Pancreas (tissue), 10 donors: ENCODE measurements at regions not wholly inside any gene's neighbourhood (a gene's known extent, or its start where the extent isn't known, plus 50 kb on each side); places are given as distances from the start of the nearest gene placed in this dataset.

Source experiments
- ATAC-seq, 4 donors: fragments of 200-7000 bp; cut with Tn5 transposase; one replicate each; pipeline versions ENCODE4 v1.8.0 to v1.9.1; 2020; ENCODE audit warnings: mild to moderate bottlenecking in 4 of 4, moderate library complexity in 4 of 4
- DNase-seq, 6 donors: peaks; one replicate each; pipeline ENCODE4 v3.0.0-alpha.2; 2020
- FAIRE-seq: peaks from 2 replicates; lab custom pipeline; 2012; peaks lifted over from hg19 to GRCh38; lab: Jason Lieb, UNC
- H3K27ac ChIP-seq, 4 donors: fragments of 200-600 bp; sonication (generic); 1 replicate in 3 of 4; 2 replicates in 1 of 4; pipeline versions ENCODE4 v1.5.0 to v1.8.0; 2020
- H3K27me3 ChIP-seq, 4 donors: fragments of 200-600 bp; one replicate each; pipeline ENCODE4 v1.8.0; 2021
- H3K36me3 ChIP-seq, 3 donors: fragments of 200-600 bp; sonication (generic) in 1 of 3; one replicate each; pipeline versions ENCODE4 v1.5.0 to v1.8.0; 2020 to 2021
- H3K4me1 ChIP-seq, 3 donors: fragments of 200-600 bp; one replicate each; pipeline ENCODE4 v1.8.0; 2021
- H3K4me3 ChIP-seq, 4 donors: fragments of 200-600 bp; sonication (generic) in 2 of 4; one replicate each; pipeline versions ENCODE4 v1.5.0 to v1.8.0; 2020 to 2021
- H3K9me3 ChIP-seq, 4 donors: fragments of 200-600 bp; one replicate each; pipeline ENCODE4 v1.8.0; 2021
- CTCF ChIP-seq, 4 donors: fragments of 200-600 bp; sonication (generic) in 3 of 4; IDR thresholded peaks; one replicate each; pipeline versions ENCODE4 v1.5.0 to v1.8.0; 2021; ENCODE audit warnings: antibody characterized with exemption in 4 of 4
- WGBS, 2 donors: extraction: QIAGEN DNeasy Blood & Tissue Kit; methylation state at CpG; one replicate each; pipeline ENCODE4 v1.1.7; 2013; 5-methylcytosine and 5-hydroxymethylcytosine counted together
- intact Hi-C, 3 donors: fragments of 100-400 bp; cut with DNase I; formaldehyde crosslinking; loops; one replicate each; pipeline versions ENCODE4 v1.11.1 to v1.14.2; 2022
- donor health status: healthy with polysubstance abuse.
- donor health status: DM: no; HTN: no; CAD: no; lungs with moderate emphysema.
- donor health status: DM: no; HTN: no; CAD: no.
- donor health status: control.
- donor health status: control.
- donor health status: Bipolar disorder and iron deficiency.
- donor health status: DM: yes; HTN: yes; CAD: no.
- donor health status: DM: no; HTN: no; CAD: no.
- donor health status: DM: no; HTN: no; CAD: no.
- donor health status: DM: yes; HTN: yes; CAD: no.

DNA sequence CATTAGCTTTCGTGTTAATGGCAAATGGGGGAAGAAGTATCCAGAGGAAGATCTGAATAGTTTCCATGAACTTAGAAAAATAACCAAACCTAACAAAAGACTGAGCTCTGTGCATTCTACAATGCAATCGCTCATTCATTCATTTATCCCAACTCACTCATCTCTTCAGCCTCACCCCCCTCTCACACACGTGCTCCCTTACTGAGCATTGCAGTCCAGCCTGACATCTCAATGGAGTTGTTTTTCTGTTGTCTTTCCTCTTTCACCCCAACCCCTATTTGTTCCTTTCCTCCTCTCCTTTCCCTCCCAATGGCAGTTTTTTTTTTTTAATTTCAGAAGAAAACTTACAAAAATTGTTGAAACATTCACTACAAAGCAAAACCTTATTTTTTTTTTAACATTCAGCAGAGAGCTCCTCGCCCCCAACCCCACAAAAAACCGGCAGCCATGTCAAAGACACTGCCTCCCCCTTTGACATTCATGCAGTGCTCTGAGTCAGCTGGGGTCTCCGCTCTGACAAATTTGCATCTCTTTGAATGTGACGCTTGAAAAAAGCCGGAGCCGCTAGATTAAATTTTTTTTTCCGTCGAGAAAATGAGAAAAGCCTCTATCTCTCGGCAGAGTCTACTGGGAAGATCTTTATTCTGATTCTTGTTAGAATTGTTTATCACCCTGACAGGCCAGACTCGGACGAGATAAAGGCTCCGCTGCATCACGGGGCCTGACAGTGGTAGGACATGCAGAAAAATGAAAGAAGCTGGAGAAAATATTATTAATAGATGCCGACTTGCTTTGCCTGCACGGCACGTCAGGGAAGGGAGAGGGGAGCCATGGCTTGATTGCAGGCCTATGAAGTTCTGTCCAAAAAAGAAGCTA is 775.6 kb downstream of the VRK1 start:
- intact Hi-C loops, result no loop called here
- DNase-seq (no peak), ATAC-seq (no peak), FAIRE-seq (no peak)
- H3K27me3 ChIP-seq, result no peaks in the 10 kb centered on the region
- TF ChIP-seq CTCF (IDR thresholded peaks at IDR 0.05), result no peak
- no peak overlapping the region for H3K4me3 ChIP-seq
- H3K27ac ChIP-seq, result no peak overlapping the region
- no peaks in the 10 kb centered on the region for H3K36me3 ChIP-seq
- H3K4me1 ChIP-seq, result no peaks in the 10 kb centered on the region
- WGBS, 2 donors, result 43% methylated on average over 19 of the region's 19 CpGs
- no peaks in the 10 kb centered on the region for H3K9me3 ChIP-seq

GRCh38 chr14:97575677-97576076 is 778.5 kb downstream of the VRK1 start:
- no peak for TF ChIP-seq CTCF (IDR thresholded peaks at IDR 0.05)
- H3K27ac ChIP-seq, result no peak overlapping the region
- WGBS, 2 donors, result 60 to 77% methylated on average over 6 of the region's 6 CpGs
- H3K9me3 ChIP-seq, result no peaks in the 10 kb centered on the region
- no peaks in the 10 kb centered on the region for H3K27me3 ChIP-seq
- no peaks in the 10 kb centered on the region for H3K36me3 ChIP-seq
- DNase-seq (no peak), FAIRE-seq (no peak), ATAC-seq (no peak)
- intact Hi-C loops, result no loop called here
- H3K4me3 ChIP-seq, result no peak overlapping the region
- H3K4me1 ChIP-seq, result no peaks in the 10 kb centered on the region

GRCh38 chr14:97578982-97579548 is 781.9 kb downstream of the VRK1 start:
- DNase-seq, result no peak
- H3K27ac ChIP-seq, result no peak overlapping the region
- intact Hi-C loops, result no loop called here
- H3K36me3 ChIP-seq, result no peaks in the 10 kb centered on the region
- H3K27me3 ChIP-seq, result no peaks in the 10 kb centered on the region
- no peak for TF ChIP-seq CTCF (IDR thresholded peaks at IDR 0.05)
- H3K4me3 ChIP-seq, result no peak overlapping the region
- no peaks in the 10 kb centered on the region for H3K4me1 ChIP-seq
- no peak for FAIRE-seq
- no peak for ATAC-seq
- no peaks in the 10 kb centered on the region for H3K9me3 ChIP-seq

DNA sequence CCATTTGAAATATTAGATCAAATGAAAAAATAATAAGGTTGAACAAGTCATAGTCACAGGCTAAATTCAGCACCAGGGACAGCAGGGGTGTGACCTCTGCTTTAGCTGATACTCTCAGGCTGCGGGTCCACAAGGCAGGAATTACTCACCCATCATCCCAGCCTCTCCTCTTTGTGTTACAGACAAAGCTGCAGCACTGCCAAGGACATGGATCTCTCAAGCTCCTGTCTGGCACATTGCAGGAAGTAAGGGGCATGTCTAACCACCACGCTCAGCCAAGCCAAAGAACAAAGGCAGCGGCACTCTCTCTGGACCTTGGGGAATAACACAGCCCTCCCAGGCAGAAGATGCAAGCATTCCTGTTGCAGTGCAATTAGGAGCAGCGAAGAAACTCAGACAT is 783.8 kb downstream of the VRK1 start:
- Histone ChIP-seq H3K36me3 (no peaks in the 10 kb centered on the region), H3K9me3 (no peaks in the 10 kb centered on the region), H3K27ac (no peak overlapping the region), H3K4me1 (no peaks in the 10 kb centered on the region), H3K4me3 (no peak overlapping the region), H3K27me3 (no peaks in the 10 kb centered on the region)
- DNase-seq (no peak), FAIRE-seq (no peak), ATAC-seq (no peak)
- intact Hi-C loops, result no loop called here
- WGBS, 2 donors, result 39 to 44% methylated on average over 4 of the region's 4 CpGs
- TF ChIP-seq CTCF (IDR thresholded peaks at IDR 0.05), result no peak

- FAIRE-seq, result no peak
- Histone ChIP-seq H3K4me1 (no peaks in the 10 kb centered on the region), H3K36me3 (no peaks in the 10 kb centered on the region), H3K9me3 (no peaks in the 10 kb centered on the region), H3K27me3 (no peaks in the 10 kb centered on the region), H3K4me3 (no peak overlapping the region), H3K27ac (no peak overlapping the region)
- WGBS, 2 donors, result 38 to 39% methylated on average over 1 of the region's 1 CpG
- ATAC-seq, result no peak
- TF ChIP-seq CTCF (IDR thresholded peaks at IDR 0.05), result no peak
- intact Hi-C loops, result no loop called here
- DNase-seq, result no peak
These were observed 784.8 kb downstream of the VRK1 start for GRCh38 chr14:97582022-97582421.
